C4-2B (cell line): ENCODE measurements at regions not wholly inside any gene's neighbourhood (a gene's known extent, or its start where the extent isn't known, plus 50 kb on each side); places are given as distances from the start of the nearest gene placed in this dataset.
A peak's percentile ranks its signal among the peaks of the same experiment; 100 is the strongest.

Experiments
- CTCF ChIP-seq: fragments of 450-650 bp; conservative IDR thresholded peaks from 2 replicates; pipeline ENCODE4 v1.5.1; 2017; ENCODE audit warnings: mild to moderate bottlenecking
- ZFX ChIP-seq: fragments of 450-650 bp; IDR thresholded peaks from 2 replicates; pipeline ENCODE4 v1.6.1; 2017

- peak; percentile 73 for TF ChIP-seq CTCF
- TF ChIP-seq ZFX: no peak
Observed at GRCh38 chr2:81266106-81266505, 961.6 kb upstream of the LRRTM1 start.
